Colonic mucosa (tissue), 4 donors: ENCODE measurements at regions not wholly inside any gene's neighbourhood (a gene's known extent, or its start where the extent isn't known, plus 50 kb on each side); places are given as distances from the start of the nearest gene placed in this dataset.
"Not testable (repeated sequence)": the region's sequence is repeated elsewhere in the genome, so short reads cannot be mapped to it uniquely, and the experiment has no call there.

Experiments
- DNase-seq: peaks from one replicate; pipeline ENCODE4 v3.0.0-alpha.2; 2020
- H3K27ac ChIP-seq: fragments of 200-600 bp; one replicate; pipeline ENCODE4 v1.8.0; 2021
- H3K27me3 ChIP-seq: fragments of 200-600 bp; one replicate; pipeline ENCODE4 v1.8.0; 2021
- H3K36me3 ChIP-seq: fragments of 200-600 bp; one replicate; pipeline ENCODE4 v1.8.0; 2021
- H3K4me1 ChIP-seq: fragments of 200-600 bp; one replicate; pipeline ENCODE4 v1.8.0; 2021; ENCODE audit warnings: mild to moderate bottlenecking
- H3K4me3 ChIP-seq: fragments of 200-600 bp; one replicate; pipeline ENCODE4 v1.8.0; 2021
- H3K9ac ChIP-seq, 2 donors: one replicate each; pipeline ENCODE4 v1.7.0; 2013; ENCODE audit warnings: control low read depth in 2 of 2, low read depth in 2 of 2, low read length in 2 of 2
- H3K9me3 ChIP-seq: fragments of 200-600 bp; one replicate; pipeline ENCODE4 v1.8.0; 2021
- CTCF ChIP-seq: fragments of 200-600 bp; IDR thresholded peaks from one replicate; pipeline ENCODE4 v1.8.0; 2022; ENCODE audit warnings: antibody characterized with exemption, mild to moderate bottlenecking
- intact Hi-C: fragments of 100-400 bp; cut with DNase I; formaldehyde crosslinking; loops from one replicate; pipeline ENCODE4 v1.14.1; 2022
- donor health status: healthy.
- donor health status: DM: no; HTN: no; CAD: no.
- donor health status: DM: no; HTN: no; CAD: no.

GRCh38 chr11:29153078-29153477 is 863.8 kb downstream of the KCNA4 start:
- H3K9me3 ChIP-seq: no peaks in the 10 kb centered on the region
- no peak overlapping the region for H3K9ac ChIP-seq
- no peak overlapping the region for H3K4me3 ChIP-seq
- DNase-seq: no peak
- intact Hi-C loops: no loop called here
- TF ChIP-seq CTCF: no peak
- H3K36me3 ChIP-seq: no peaks in the 10 kb centered on the region
- H3K4me1 ChIP-seq: no peaks in the 10 kb centered on the region
- no peaks in the 10 kb centered on the region for H3K27me3 ChIP-seq
- H3K27ac ChIP-seq: no peak overlapping the region

- H3K27me3 ChIP-seq, DNase-seq, H3K4me3 ChIP-seq, H3K9me3 ChIP-seq, H3K4me1 ChIP-seq, H3K9ac ChIP-seq, intact Hi-C loops, H3K27ac ChIP-seq, H3K36me3 ChIP-seq: not testable (repeated sequence)
Measured at GRCh38 chr11:29142573-29142972, 874.3 kb downstream of the KCNA4 start.

GRCh38 chr11:29135504-29135903 is 881.3 kb downstream of the KCNA4 start:
- H3K27ac ChIP-seq: no peak overlapping the region
- no peaks in the 10 kb centered on the region for H3K27me3 ChIP-seq
- no peak for TF ChIP-seq CTCF
- H3K4me1 ChIP-seq: no peaks in the 10 kb centered on the region
- no peak overlapping the region for H3K4me3 ChIP-seq
- H3K9ac ChIP-seq: no peak overlapping the region
- no peaks in the 10 kb centered on the region for H3K9me3 ChIP-seq
- intact Hi-C loops: no loop called here
- no peak for DNase-seq
- H3K36me3 ChIP-seq: no peaks in the 10 kb centered on the region

- Histone ChIP-seq H3K4me3 (no peak overlapping the region), H3K4me1 (no peaks in the 10 kb centered on the region), H3K27ac (no peak overlapping the region), H3K36me3 (no peaks in the 10 kb centered on the region), H3K9me3 (no peaks in the 10 kb centered on the region), H3K27me3 (no peaks in the 10 kb centered on the region), H3K9ac (no peak overlapping the region)
- intact Hi-C loops: no loop called here
- no peak for TF ChIP-seq CTCF
- DNase-seq: no peak
Measured at GRCh38 chr11:29131055-29131454, 885.8 kb downstream of the KCNA4 start.

- no peak for DNase-seq
- no peaks in the 10 kb centered on the region for H3K9me3 ChIP-seq
- TF ChIP-seq CTCF: no peak
- no peaks in the 10 kb centered on the region for H3K36me3 ChIP-seq
- no peak overlapping the region for H3K27ac ChIP-seq
- H3K4me1 ChIP-seq: no peaks in the 10 kb centered on the region
- H3K9ac ChIP-seq: no peak overlapping the region
- intact Hi-C loops: no loop called here
- H3K27me3 ChIP-seq: no peaks in the 10 kb centered on the region
- no peak overlapping the region for H3K4me3 ChIP-seq
Measured at GRCh38 chr11:29129844-29130243, 887.0 kb downstream of the KCNA4 start.

GRCh38 chr11:29127461-29127860 is 889.4 kb downstream of the KCNA4 start:
- no peaks in the 10 kb centered on the region for H3K4me1 ChIP-seq
- no peaks in the 10 kb centered on the region for H3K27me3 ChIP-seq
- H3K36me3 ChIP-seq: no peaks in the 10 kb centered on the region
- H3K27ac ChIP-seq: no peak overlapping the region
- H3K9me3 ChIP-seq: no peaks in the 10 kb centered on the region
- no peak overlapping the region for H3K9ac ChIP-seq
- H3K4me3 ChIP-seq: no peak overlapping the region
- TF ChIP-seq CTCF: no peak
- DNase-seq: no peak
- intact Hi-C loops: no loop called here
